Neural progenitor cell (in vitro differentiated cells): ENCODE measurements at regions not wholly inside any gene's neighbourhood (a gene's known extent, or its start where the extent isn't known, plus 50 kb on each side); places are given as distances from the start of the nearest gene placed in this dataset.

ENCODE experiments used
- DNase-seq: peaks from one replicate; pipeline ENCODE4 v3.0.0-alpha.2; 2016; ENCODE audit warnings: low spot score
- H2AFZ ChIP-seq: fragments of 200-600 bp; sonication (generic); replicated peaks from 2 replicates; pipeline ENCODE4 v1.6.1; 2016; ENCODE audit warnings: antibody characterized with exemption
- H3F3A ChIP-seq: fragments of 200-600 bp; sonication (generic); 2 replicates; pipeline ENCODE4 v1.6.1; 2016; ENCODE audit warnings: antibody characterized with exemption, low read depth
- H3K27ac ChIP-seq: fragments of 200-600 bp; sonication (generic); 2 replicates; pipeline ENCODE4 v1.5.1; 2016; ENCODE audit warnings: mild to moderate bottlenecking
- H3K27me3 ChIP-seq: fragments of 200-600 bp; sonication (generic); 2 replicates; pipeline ENCODE4 v1.6.1; 2016; ENCODE audit warnings: mild to moderate bottlenecking, moderate library complexity
- H3K36me3 ChIP-seq: fragments of 200-600 bp; sonication (generic); 2 replicates; pipeline ENCODE4 v1.5.1; 2016
- H3K4me1 ChIP-seq: fragments of 200-600 bp; sonication (generic); 2 replicates; pipeline ENCODE4 v1.6.1; 2016; ENCODE audit warnings: mixed run types
- H3K4me2 ChIP-seq: fragments of 200-600 bp; sonication (generic); 2 replicates; pipeline ENCODE4 v1.6.1; 2016
- H3K4me3 ChIP-seq: fragments of 200-600 bp; sonication (generic); 2 replicates; pipeline ENCODE4 v1.5.1; 2016
- H3K79me2 ChIP-seq: fragments of 200-600 bp; sonication (generic); 2 replicates; pipeline ENCODE4 v1.6.1; 2016; ENCODE audit warnings: low read depth
- H3K9ac ChIP-seq: fragments of 200-600 bp; sonication (generic); 2 replicates; pipeline ENCODE4 v1.6.1; 2016
- H3K9me3 ChIP-seq: fragments of 200-600 bp; sonication (generic); 2 replicates; pipeline ENCODE4 v1.5.1; 2016; ENCODE audit warnings: low read depth
- H4K20me1 ChIP-seq: fragments of 200-600 bp; sonication (generic); 2 replicates; pipeline ENCODE4 v1.6.1; 2016; ENCODE audit warnings: low read depth
- H3K27ac Mint-ChIP-seq: 3 replicates; pipeline ENCODE4 v1.8.0; 2021; ENCODE audit warnings: mixed read lengths
- H3K27me3 Mint-ChIP-seq: 2 replicates; pipeline ENCODE4 v1.8.0; 2022; ENCODE audit warnings: low read depth, mild to moderate bottlenecking, inconsistent platforms, moderate library complexity, mixed read lengths; ENCODE audit not compliant: insufficient read depth
- H3K36me3 Mint-ChIP-seq: 3 replicates; pipeline ENCODE4 v1.8.0; 2021; ENCODE audit warnings: mixed read lengths
- H3K4me1 Mint-ChIP-seq: 3 replicates; pipeline ENCODE4 v1.8.0; 2021; ENCODE audit warnings: mixed read lengths
- H3K4me3 Mint-ChIP-seq: 3 replicates; pipeline ENCODE4 v1.8.0; 2021; ENCODE audit warnings: mild to moderate bottlenecking, moderate library complexity, mixed read lengths
- H3K9me3 Mint-ChIP-seq: 3 replicates; pipeline ENCODE4 v1.8.0; 2020; ENCODE audit warnings: mixed read lengths
- CTCF ChIP-seq: fragments of 200-600 bp; sonication (generic); IDR thresholded peaks from 2 replicates; pipeline ENCODE4 v1.5.1; 2017; ENCODE audit warnings: antibody characterized with exemption, mild to moderate bottlenecking
- EZH2 ChIP-seq: fragments of 200-600 bp; sonication (generic); IDR thresholded peaks from 2 replicates; pipeline ENCODE4 v1.6.1; 2017; ENCODE audit warnings: antibody characterized with exemption, mild to moderate bottlenecking, moderate library complexity
- EZH2phosphoT487 ChIP-seq: fragments of 200-600 bp; sonication (generic); IDR thresholded peaks from 2 replicates; pipeline ENCODE4 v1.6.1; 2017; ENCODE audit warnings: antibody characterized with exemption

GRCh38 chr4:129384974-129385373, 289.0 kb downstream of the C4orf33 start:
- Histone ChIP-seq H3K4me1 (no peaks in the 10 kb centered on the region), H3K27me3 (no peaks in the 10 kb centered on the region), H3K4me3 (no peak overlapping the region), H3F3A (no peaks in the 10 kb centered on the region), H3K9me3 (no peaks in the 10 kb centered on the region), H3K36me3 (no peaks in the 10 kb centered on the region), H3K27ac (no peak overlapping the region), H3K79me2 (no peaks in the 10 kb centered on the region), H4K20me1 (no peaks in the 10 kb centered on the region), H3K4me2 (no peak overlapping the region), H3K9ac (no peak overlapping the region), H2AFZ (no peak overlapping the region)
- DNase-seq = no peak
- H3K27ac Mint-ChIP-seq = no peak overlapping the region
- H3K4me1 Mint-ChIP-seq = no peaks in the 10 kb centered on the region
- H3K27me3 Mint-ChIP-seq = peaks cover 6% of the 10 kb centered on the region
- H3K9me3 Mint-ChIP-seq = no peaks in the 10 kb centered on the region
- H3K4me3 Mint-ChIP-seq = no peak overlapping the region
- TF ChIP-seq EZH2 (no peak), CTCF (no peak), EZH2phosphoT487 (no peak)
- no peaks in the 10 kb centered on the region for H3K36me3 Mint-ChIP-seq

GRCh38 chr4:129387666-129388065, 291.7 kb downstream of the C4orf33 start:
- Histone ChIP-seq H4K20me1 (no peaks in the 10 kb centered on the region), H3F3A (no peaks in the 10 kb centered on the region), H3K4me3 (no peak overlapping the region), H2AFZ (no peak overlapping the region), H3K4me2 (no peak overlapping the region), H3K36me3 (no peaks in the 10 kb centered on the region), H3K27ac (no peak overlapping the region), H3K79me2 (no peaks in the 10 kb centered on the region), H3K9ac (no peak overlapping the region), H3K27me3 (no peaks in the 10 kb centered on the region), H3K4me1 (no peaks in the 10 kb centered on the region), H3K9me3 (no peaks in the 10 kb centered on the region)
- Mint-ChIP-seq H3K36me3 (no peaks in the 10 kb centered on the region), H3K4me1 (no peaks in the 10 kb centered on the region), H3K27me3 (peaks cover 3% of the 10 kb centered on the region), H3K9me3 (peaks cover 4% of the 10 kb centered on the region), H3K27ac (no peak overlapping the region), H3K4me3 (no peak overlapping the region)
- no peak for TF ChIP-seq EZH2phosphoT487
- TF ChIP-seq CTCF = no peak
- TF ChIP-seq EZH2 = no peak
- DNase-seq = no peak

- H3K4me2 ChIP-seq = no peak overlapping the region
- H3K9me3 ChIP-seq = no peaks in the 10 kb centered on the region
- peaks cover 9% of the 10 kb centered on the region for H3K9me3 Mint-ChIP-seq
- no peaks in the 10 kb centered on the region for H3K4me1 ChIP-seq
- no peaks in the 10 kb centered on the region for H3K27me3 ChIP-seq
- no peaks in the 10 kb centered on the region for H3K27me3 Mint-ChIP-seq
- no peak for DNase-seq
- no peaks in the 10 kb centered on the region for H3K4me1 Mint-ChIP-seq
- TF ChIP-seq EZH2phosphoT487 (no peak), EZH2 (no peak), CTCF (no peak)
- H3K27ac Mint-ChIP-seq = no peak overlapping the region
- no peak overlapping the region for H3K4me3 ChIP-seq
- no peaks in the 10 kb centered on the region for H3K36me3 Mint-ChIP-seq
- no peaks in the 10 kb centered on the region for H3K36me3 ChIP-seq
- H3K9ac ChIP-seq = no peak overlapping the region
- H3K27ac ChIP-seq = no peak overlapping the region
- H4K20me1 ChIP-seq = no peaks in the 10 kb centered on the region
- no peaks in the 10 kb centered on the region for H3K79me2 ChIP-seq
- no peak overlapping the region for H3K4me3 Mint-ChIP-seq
- no peak overlapping the region for H2AFZ ChIP-seq
- H3F3A ChIP-seq = no peaks in the 10 kb centered on the region
Observed at GRCh38 chr4:129393976-129394375, 298.0 kb downstream of the C4orf33 start.

GRCh38 chr4:129394635-129395034, 298.7 kb downstream of the C4orf33 start:
- Histone ChIP-seq H3K79me2 (no peaks in the 10 kb centered on the region), H3K4me1 (no peaks in the 10 kb centered on the region), H3K27me3 (no peaks in the 10 kb centered on the region), H3K4me3 (no peak overlapping the region), H3K4me2 (no peak overlapping the region), H3F3A (no peaks in the 10 kb centered on the region), H4K20me1 (no peaks in the 10 kb centered on the region), H3K36me3 (no peaks in the 10 kb centered on the region), H3K9me3 (no peaks in the 10 kb centered on the region), H3K27ac (no peak overlapping the region), H3K9ac (no peak overlapping the region), H2AFZ (no peak overlapping the region)
- H3K4me1 Mint-ChIP-seq = no peaks in the 10 kb centered on the region
- H3K36me3 Mint-ChIP-seq = peaks cover 2% of the 10 kb centered on the region
- H3K4me3 Mint-ChIP-seq = no peak overlapping the region
- TF ChIP-seq CTCF = no peak
- no peak for TF ChIP-seq EZH2
- no peak for TF ChIP-seq EZH2phosphoT487
- no peak for DNase-seq
- H3K9me3 Mint-ChIP-seq = peaks cover 14% of the 10 kb centered on the region
- H3K27me3 Mint-ChIP-seq = no peaks in the 10 kb centered on the region
- no peak overlapping the region for H3K27ac Mint-ChIP-seq
